ENCODE measurements at regions not wholly inside any gene's neighbourhood (a gene's known extent, or its start where the extent isn't known, plus 50 kb on each side); places are given as distances from the start of the nearest gene placed in this dataset.

DNA sequence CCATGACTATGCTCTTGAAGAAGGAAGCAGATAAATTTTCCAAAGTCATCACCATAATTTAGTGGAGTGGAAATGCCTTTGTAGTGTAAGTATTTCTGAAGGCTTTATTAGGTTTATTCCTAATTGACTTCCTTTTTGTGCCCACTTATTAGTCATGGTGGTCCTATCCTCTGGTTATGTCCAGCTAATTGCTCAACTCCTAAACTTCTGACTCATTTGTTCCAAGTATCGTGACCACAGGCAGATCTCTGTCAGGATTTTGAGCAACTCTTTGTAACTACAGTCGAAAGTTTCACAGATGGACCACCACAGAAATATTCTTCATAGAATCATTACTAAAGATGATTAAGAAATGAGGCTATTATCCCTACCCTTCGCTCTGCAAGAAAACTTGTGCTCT, 315.6 kb upstream of the PTCHD4 start:
- Histone ChIP-seq H3K79me2 (ENCODE audit: insufficient read depth, low read length) (no peaks in the 10 kb centered on the region), H3K27me3 (ENCODE audit: insufficient read depth, low read length) (no peaks in the 10 kb centered on the region), H4K20me1 (ENCODE audit: insufficient read depth) (no peaks in the 10 kb centered on the region), H3K36me3 (ENCODE audit: control insufficient read depth in 1 of 2, insufficient read depth in 2 of 2, low read length in 2 of 2) (no peaks in the 10 kb centered on the region), H3K9ac (ENCODE audit: low read length) (no peak overlapping the region), H3K4me2 (ENCODE audit: low read length) (no peak overlapping the region), H3K9me3 (ENCODE audit: control insufficient read depth in 1 of 2, insufficient read depth in 1 of 2, low read depth in 1 of 2, low read length in 2 of 2) (no peaks in the 10 kb centered on the region), H3K4me3 (replicated peaks in 1 of 2; ENCODE audit: low read depth in 1 of 2, low read length in 2 of 2) (no peak overlapping the region), H3K9me2 (ENCODE audit: insufficient read depth) (no peaks in the 10 kb centered on the region), H2AFZ (ENCODE audit: low read depth, low read length, poor library complexity, severe bottlenecking) (no peak overlapping the region), H3K27ac (ENCODE audit: low read depth, low read length) (no peak overlapping the region), H3K4me1 (ENCODE audit: control insufficient read depth in 1 of 2, insufficient read depth in 2 of 2, low read length in 2 of 2) (peaks cover 4 to 21% of the 10 kb centered on the region in 2 experiments; a peak in 3 of 4 replicates)
- intact Hi-C loops (cut with micrococcal nuclease): no loop called here
- no TSS peak for BruUV-seq (replicated peaks)
- DNase-seq (ENCODE audit: low read depth, low spot score) (no peak), ATAC-seq (no peak)
- ChIA-PET CTCF (no interaction called here), RAD21 (ENCODE audit: low non-redundant PET in 1 of 2, low total read pairs in 2 of 2, uncharacterized antibody in 2 of 2, unreplicated experiment in 2 of 2) (no interaction called here), POLR2A (no interaction called here)
- TF ChIP-seq EZH2phosphoT487 (IDR thresholded peaks at IDR 0.05; ENCODE audit: borderline replicate concordance) (no peak), ELF1 (IDR thresholded peaks at IDR 0.05; ENCODE audit: borderline replicate concordance, low read depth) (no peak), ZFX (IDR thresholded peaks at IDR 0.05) (no peak), JUND (IDR thresholded peaks at IDR 0.05) (no peak), FOSL1 (IDR thresholded peaks at IDR 0.05; ENCODE audit: low read depth) (no peak), SP1 (IDR thresholded peaks at IDR 0.05; ENCODE audit: low read depth) (no peak)
- TF ChIP-seq, protein P1, sequence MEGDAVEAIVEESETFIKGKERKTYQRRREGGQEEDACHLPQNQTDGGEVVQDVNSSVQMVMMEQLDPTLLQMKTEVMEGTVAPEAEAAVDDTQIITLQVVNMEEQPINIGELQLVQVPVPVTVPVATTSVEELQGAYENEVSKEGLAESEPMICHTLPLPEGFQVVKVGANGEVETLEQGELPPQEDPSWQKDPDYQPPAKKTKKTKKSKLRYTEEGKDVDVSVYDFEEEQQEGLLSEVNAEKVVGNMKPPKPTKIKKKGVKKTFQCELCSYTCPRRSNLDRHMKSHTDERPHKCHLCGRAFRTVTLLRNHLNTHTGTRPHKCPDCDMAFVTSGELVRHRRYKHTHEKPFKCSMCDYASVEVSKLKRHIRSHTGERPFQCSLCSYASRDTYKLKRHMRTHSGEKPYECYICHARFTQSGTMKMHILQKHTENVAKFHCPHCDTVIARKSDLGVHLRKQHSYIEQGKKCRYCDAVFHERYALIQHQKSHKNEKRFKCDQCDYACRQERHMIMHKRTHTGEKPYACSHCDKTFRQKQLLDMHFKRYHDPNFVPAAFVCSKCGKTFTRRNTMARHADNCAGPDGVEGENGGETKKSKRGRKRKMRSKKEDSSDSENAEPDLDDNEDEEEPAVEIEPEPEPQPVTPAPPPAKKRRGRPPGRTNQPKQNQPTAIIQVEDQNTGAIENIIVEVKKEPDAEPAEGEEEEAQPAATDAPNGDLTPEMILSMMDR (IDR thresholded peaks at IDR 0.05 in 2 of 3, conservative IDR thresholded peaks at IDR 0.05 in 1 of 3; ENCODE audit: borderline replicate concordance in 1 of 3, insufficient read depth in 1 of 3, low read depth in 2 of 3, low read length in 2 of 3): no peak

DNA sequence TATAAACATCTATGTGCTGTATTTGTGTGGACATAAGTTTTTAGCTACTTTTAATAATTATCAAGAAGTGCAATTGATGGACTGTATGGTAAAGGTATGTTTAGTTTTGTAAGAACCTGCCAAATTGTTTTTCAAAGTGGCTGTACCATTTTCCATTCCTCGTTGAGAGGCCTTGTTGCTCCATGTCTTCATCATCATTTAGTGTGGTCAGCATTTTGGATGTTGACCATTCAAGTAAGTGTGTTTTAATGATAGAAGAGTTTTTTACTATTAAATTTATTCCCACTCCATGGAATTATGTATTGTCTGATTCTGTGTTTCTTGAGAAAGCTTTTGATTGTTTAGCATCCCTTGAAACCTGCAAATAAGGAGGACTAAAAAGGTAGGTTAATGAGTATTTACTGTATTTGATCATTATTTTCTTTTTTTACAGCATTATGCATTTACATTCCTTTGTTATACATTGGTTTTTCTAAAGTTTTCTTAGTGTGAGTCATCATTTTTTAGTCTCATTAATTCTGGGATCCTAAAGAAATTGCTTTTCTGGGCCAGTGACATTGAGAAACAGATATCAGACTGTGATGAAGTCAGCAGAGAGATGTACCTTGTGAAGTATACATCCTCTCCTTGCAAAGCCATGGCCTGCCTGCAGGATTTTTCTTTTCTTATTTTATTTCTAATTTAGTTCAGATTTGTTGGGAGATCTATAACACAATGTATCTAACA, 312.8 kb upstream of the PTCHD4 start:
- Histone ChIP-seq H3K9ac (ENCODE audit: low read length) (no peak overlapping the region), H2AFZ (ENCODE audit: low read depth, low read length, poor library complexity, severe bottlenecking) (no peak overlapping the region), H3K27ac (ENCODE audit: low read depth, low read length) (no peak overlapping the region), H3K27me3 (ENCODE audit: insufficient read depth, low read length) (no peaks in the 10 kb centered on the region), H3K4me2 (ENCODE audit: low read length) (no peak overlapping the region), H3K79me2 (ENCODE audit: insufficient read depth, low read length) (no peaks in the 10 kb centered on the region), H3K36me3 (ENCODE audit: control insufficient read depth in 1 of 2, insufficient read depth in 2 of 2, low read length in 2 of 2) (no peaks in the 10 kb centered on the region), H3K9me3 (ENCODE audit: control insufficient read depth in 1 of 2, insufficient read depth in 1 of 2, low read depth in 1 of 2, low read length in 2 of 2) (no peaks in the 10 kb centered on the region), H4K20me1 (ENCODE audit: insufficient read depth) (no peaks in the 10 kb centered on the region), H3K4me3 (replicated peaks in 1 of 2; ENCODE audit: low read depth in 1 of 2, low read length in 2 of 2) (no peak overlapping the region), H3K9me2 (ENCODE audit: insufficient read depth) (no peaks in the 10 kb centered on the region), H3K4me1 (ENCODE audit: control insufficient read depth in 1 of 2, insufficient read depth in 2 of 2, low read length in 2 of 2) (peaks cover 0 to under 1% of the 10 kb centered on the region in 2 experiments; a peak in 1 of 4 replicates)
- ATAC-seq (no peak), DNase-seq (ENCODE audit: low read depth, low spot score) (no peak)
- ChIA-PET POLR2A (no interaction called here), RAD21 (ENCODE audit: low non-redundant PET in 1 of 2, low total read pairs in 2 of 2, uncharacterized antibody in 2 of 2, unreplicated experiment in 2 of 2) (no interaction called here), CTCF (no interaction called here)
- no TSS peak for BruUV-seq (replicated peaks)
- intact Hi-C loops (cut with micrococcal nuclease): no loop called here
- no peak for TF ChIP-seq RAD21 (IDR thresholded peaks at IDR 0.05; ENCODE audit: low read depth)
- TF ChIP-seq, protein P2, sequence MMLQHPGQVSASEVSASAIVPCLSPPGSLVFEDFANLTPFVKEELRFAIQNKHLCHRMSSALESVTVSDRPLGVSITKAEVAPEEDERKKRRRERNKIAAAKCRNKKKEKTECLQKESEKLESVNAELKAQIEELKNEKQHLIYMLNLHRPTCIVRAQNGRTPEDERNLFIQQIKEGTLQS (IDR thresholded peaks at IDR 0.05): no peak
- no peak for TF ChIP-seq FOSL1 (IDR thresholded peaks at IDR 0.05; ENCODE audit: low read depth)
- TF ChIP-seq, protein P3, sequence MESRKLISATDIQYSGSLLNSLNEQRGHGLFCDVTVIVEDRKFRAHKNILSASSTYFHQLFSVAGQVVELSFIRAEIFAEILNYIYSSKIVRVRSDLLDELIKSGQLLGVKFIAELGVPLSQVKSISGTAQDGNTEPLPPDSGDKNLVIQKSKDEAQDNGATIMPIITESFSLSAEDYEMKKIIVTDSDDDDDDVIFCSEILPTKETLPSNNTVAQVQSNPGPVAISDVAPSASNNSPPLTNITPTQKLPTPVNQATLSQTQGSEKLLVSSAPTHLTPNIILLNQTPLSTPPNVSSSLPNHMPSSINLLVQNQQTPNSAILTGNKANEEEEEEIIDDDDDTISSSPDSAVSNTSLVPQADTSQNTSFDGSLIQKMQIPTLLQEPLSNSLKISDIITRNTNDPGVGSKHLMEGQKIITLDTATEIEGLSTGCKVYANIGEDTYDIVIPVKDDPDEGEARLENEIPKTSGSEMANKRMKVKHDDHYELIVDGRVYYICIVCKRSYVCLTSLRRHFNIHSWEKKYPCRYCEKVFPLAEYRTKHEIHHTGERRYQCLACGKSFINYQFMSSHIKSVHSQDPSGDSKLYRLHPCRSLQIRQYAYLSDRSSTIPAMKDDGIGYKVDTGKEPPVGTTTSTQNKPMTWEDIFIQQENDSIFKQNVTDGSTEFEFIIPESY (IDR thresholded peaks at IDR 0.05; ENCODE audit: extremely low read depth, insufficient replicate concordance, low read length): no peak
- TF ChIP-seq POLR2A (IDR thresholded peaks at IDR 0.05; ENCODE audit: borderline replicate concordance, extremely low read depth, insufficient read depth, insufficient read length): no peak
- no peak for TF ChIP-seq CEBPB (IDR thresholded peaks at IDR 0.05; ENCODE audit: low read depth)
- no peak for TF ChIP-seq EGR1 (IDR thresholded peaks at IDR 0.05; ENCODE audit: low read depth)
- TF ChIP-seq CBX3 (IDR thresholded peaks at IDR 0.05; ENCODE audit: low read depth): no peak
- TF ChIP-seq ZFX (IDR thresholded peaks at IDR 0.05): no peak
- no peak for TF ChIP-seq JUND (IDR thresholded peaks at IDR 0.05)
- no peak for TF ChIP-seq ZNF274 (IDR thresholded peaks at IDR 0.05; ENCODE audit: low read depth, low read length)
- TF ChIP-seq ELF1 (IDR thresholded peaks at IDR 0.05; ENCODE audit: borderline replicate concordance, low read depth): no peak
- TF ChIP-seq, protein P4, sequence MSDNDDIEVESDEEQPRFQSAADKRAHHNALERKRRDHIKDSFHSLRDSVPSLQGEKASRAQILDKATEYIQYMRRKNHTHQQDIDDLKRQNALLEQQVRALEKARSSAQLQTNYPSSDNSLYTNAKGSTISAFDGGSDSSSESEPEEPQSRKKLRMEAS (IDR thresholded peaks at IDR 0.05): no peak
- no peak for TF ChIP-seq TCF7L2 (IDR thresholded peaks at IDR 0.05; ENCODE audit: borderline replicate concordance, extremely low read depth, insufficient read depth, insufficient read length)
- no peak for TF ChIP-seq SIN3A (IDR thresholded peaks at IDR 0.05; ENCODE audit: low read depth)
